K562 (cell line): ENCODE measurements at regions not wholly inside any gene's neighbourhood (a gene's known extent, or its start where the extent isn't known, plus 50 kb on each side); places are given as distances from the start of the nearest gene placed in this dataset.

Experiments used
- CREB1 ChIP-seq, 2 experiments: sonication (generic) in 1 of 2; formaldehyde crosslinking in 1 of 2; IDR thresholded peaks; 2 replicates each; pipeline versions ENCODE4 v1.6.1 to v1.8.0; 2012 to 2022; ENCODE audit warnings: inconsistent platforms in 1 of 2, mild to moderate bottlenecking in 1 of 2, missing genetic modification reagents in 1 of 2, moderate library complexity in 1 of 2
- CTCF ChIP-seq, 3 experiments: IDR thresholded peaks in 2 of 3; conservative IDR thresholded peaks in 1 of 3; 2 replicates each; pipeline ENCODE4 v1.5.1; 2011 to 2012; ENCODE audit warnings: low read length in 3 of 3, mild to moderate bottlenecking in 3 of 3, control low read depth in 2 of 3, improper control_type of control experiment in 1 of 3, inconsistent platforms in 1 of 3, low read depth in 1 of 3, mixed read lengths in 1 of 3, moderate library complexity in 1 of 3; ENCODE audit not compliant: insufficient read depth in 2 of 3
- FOXJ3 ChIP-seq: sonication (generic); formaldehyde crosslinking; IDR thresholded peaks from 2 replicates; pipeline ENCODE4 v1.4.0; 2020; ENCODE audit warnings: mild to moderate bottlenecking, missing genetic modification reagents
- MAFK ChIP-seq: IDR thresholded peaks from 2 replicates; pipeline ENCODE4 v1.6.1; 2011; ENCODE audit warnings: low read length, improper control_type of control experiment
- SRF ChIP-seq, 2 experiments: fragments of 250-450, 450-650 bp in 1 of 2; sonication (Bioruptor Pico) in 1 of 2; sonication (generic) in 1 of 2; formaldehyde crosslinking; IDR thresholded peaks; 2 replicates each; pipeline versions ENCODE4 v1.5.0 to v1.5.1; 2020 to 2022; ENCODE audit warnings: mild to moderate bottlenecking in 1 of 2, missing genetic modification reagents in 1 of 2
- ZNF354B ChIP-seq: fragments of 250-450 bp; sonication (Bioruptor Pico); IDR thresholded peaks from 2 replicates; pipeline ENCODE4 v1.4.0; 2020
- ZNF764 ChIP-seq: fragments of 250-450 bp; sonication (Bioruptor Pico); IDR thresholded peaks from 2 replicates; pipeline ENCODE4 v1.4.0; 2020; ENCODE audit warnings: low read depth, mild to moderate bottlenecking, moderate library complexity

DNA sequence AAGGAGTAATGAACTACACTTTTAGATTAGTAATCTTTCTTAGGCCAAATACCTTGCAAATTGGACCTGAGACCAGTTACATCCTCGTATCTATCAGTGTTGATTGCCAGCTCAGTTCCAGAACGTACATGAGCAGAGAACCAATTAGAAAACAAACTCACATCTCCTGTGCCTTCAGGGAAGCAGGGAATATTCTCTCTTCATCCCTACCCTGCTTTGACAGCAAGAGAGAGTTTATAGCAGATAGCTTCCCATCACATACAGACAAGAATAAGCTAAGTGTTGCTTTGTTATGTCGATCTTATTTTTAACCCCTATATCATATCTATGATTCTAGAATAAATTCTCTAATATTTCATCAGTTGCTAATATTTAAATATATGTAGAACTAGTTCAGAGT lies 181.8 kb downstream of the DSC3 start:
- TF ChIP-seq ZNF354B (CRISPR knock-in tag) (no peak), SRF (CRISPR knock-in tag; IDR thresholded peaks at IDR 0.05) (no peak), CREB1 (IDR thresholded peaks at IDR 0.05) (no peak), CREB1 (CRISPR knock-in tag; IDR thresholded peaks at IDR 0.05) (no peak), FOXJ3 (CRISPR knock-in tag) (no peak), MAFK (no peak), ZNF764 (CRISPR knock-in tag) (no peak), CTCF (IDR thresholded peaks at IDR 0.05 in 2 of 3, conservative IDR thresholded peaks at IDR 0.05 in 1 of 3; ENCODE audit: insufficient read depth in 2 of 3, low read depth in 1 of 3, low read length in 3 of 3) (no peak)
